Tibial artery (tissue), 4 donors: ENCODE measurements at regions not wholly inside any gene's neighbourhood (a gene's known extent, or its start where the extent isn't known, plus 50 kb on each side); places are given as distances from the start of the nearest gene placed in this dataset.

Experiments
- DNase-seq, 2 donors: peaks; one replicate each; pipeline ENCODE4 v3.0.0-alpha.2; 2019
- H3K27ac ChIP-seq, 2 donors: fragments of 200-600 bp; sonication (generic) in 1 of 2; 1 replicate in 1 of 2; 2 replicates in 1 of 2; pipeline ENCODE4 v1.5.1; 2018 to 2019; ENCODE audit warnings: mild to moderate bottlenecking in 1 of 2
- H3K27me3 ChIP-seq, 2 donors: fragments of 200-600 bp; sonication (generic) in 1 of 2; one replicate each; pipeline versions ENCODE4 v1.5.1 to v1.6.0; 2016 to 2019
- H3K36me3 ChIP-seq, 3 donors: fragments of 200-600 bp; sonication (generic) in 2 of 3; one replicate each; pipeline ENCODE4 v1.5.1; 2016 to 2019; ENCODE audit warnings: mild to moderate bottlenecking in 2 of 3
- H3K4me1 ChIP-seq, 4 donors: fragments of 200-600 bp; sonication (generic) in 2 of 4; 1 replicate in 3 of 4; 2 replicates in 1 of 4; pipeline ENCODE4 v1.5.1; 2016 to 2019
- H3K4me3 ChIP-seq, 2 donors: fragments of 200-600 bp; sonication (generic) in 1 of 2; 1 replicate in 1 of 2; 2 replicates in 1 of 2; pipeline ENCODE4 v1.5.1; 2018 to 2019; ENCODE audit warnings: mild to moderate bottlenecking in 2 of 2
- H3K9me3 ChIP-seq, 3 donors: fragments of 200-600 bp; sonication (generic) in 1 of 3; one replicate each; pipeline ENCODE4 v1.5.1; 2016 to 2019
- CTCF ChIP-seq, 2 experiments: fragments of 200-600 bp in 1 of 2; fragments of 450-650 bp in 1 of 2; IDR thresholded peaks; one replicate each; pipeline ENCODE4 v1.5.1; 2017 to 2019; ENCODE audit warnings: antibody characterized with exemption in 2 of 2, mild to moderate bottlenecking in 1 of 2, moderate library complexity in 1 of 2
- intact Hi-C: fragments of 100-400 bp; cut with DNase I; formaldehyde crosslinking; loops from one replicate; pipeline ENCODE4 v1.15.0; 2023; ENCODE audit warnings: low total_unique reads

- no peak for TF ChIP-seq CTCF (IDR thresholded peaks at IDR 0.05)
- Histone ChIP-seq H3K36me3 (no peaks in the 10 kb centered on the region), H3K9me3 (no peaks in the 10 kb centered on the region), H3K4me3 (no peak overlapping the region), H3K27ac (no peak overlapping the region), H3K4me1 (no peaks in the 10 kb centered on the region), H3K27me3 (no peaks in the 10 kb centered on the region)
- intact Hi-C loops: no loop called here
- no peak for DNase-seq
These were observed 119.0 kb upstream of the GNPDA2 start for GRCh38 chr4:44845309-44845708.

- Histone ChIP-seq H3K36me3 (no peaks in the 10 kb centered on the region), H3K27me3 (no peaks in the 10 kb centered on the region), H3K27ac (no peak overlapping the region), H3K4me1 (no peaks in the 10 kb centered on the region), H3K4me3 (no peak overlapping the region), H3K9me3 (no peaks in the 10 kb centered on the region)
- DNase-seq: no peak
- intact Hi-C loops: no loop called here
- no peak for TF ChIP-seq CTCF (IDR thresholded peaks at IDR 0.05)
These were observed 116.2 kb upstream of the GNPDA2 start for GRCh38 chr4:44842531-44842930.

- Histone ChIP-seq H3K9me3 (peaks cover 0 to 3% (median 0%) of the 10 kb centered on the region in 3 donors), H3K27ac (no peak overlapping the region), H3K4me3 (no peak overlapping the region), H3K36me3 (no peaks in the 10 kb centered on the region), H3K4me1 (peaks cover 0 to 9% (median 0%) of the 10 kb centered on the region in 4 donors), H3K27me3 (no peaks in the 10 kb centered on the region)
- no peak for TF ChIP-seq CTCF (IDR thresholded peaks at IDR 0.05)
- DNase-seq: no peak
- intact Hi-C loops: no loop called here
These were observed 91.6 kb upstream of the GNPDA2 start for GRCh38 chr4:44817930-44818329.

GRCh38 chr4:44806071-44806470 lies 79.7 kb upstream of the GNPDA2 start:
- Histone ChIP-seq H3K4me3 (no peak overlapping the region), H3K4me1 (no peaks in the 10 kb centered on the region), H3K27me3 (no peaks in the 10 kb centered on the region), H3K9me3 (no peaks in the 10 kb centered on the region), H3K36me3 (no peaks in the 10 kb centered on the region), H3K27ac (no peak overlapping the region)
- intact Hi-C loops: no loop called here
- DNase-seq: no peak
- no peak for TF ChIP-seq CTCF (IDR thresholded peaks at IDR 0.05)

GRCh38 chr4:44804301-44804700 lies 77.9 kb upstream of the GNPDA2 start:
- Histone ChIP-seq H3K4me3 (no peak overlapping the region), H3K4me1 (no peaks in the 10 kb centered on the region), H3K27me3 (no peaks in the 10 kb centered on the region), H3K9me3 (no peaks in the 10 kb centered on the region), H3K27ac (no peak overlapping the region), H3K36me3 (no peaks in the 10 kb centered on the region)
- no peak for DNase-seq
- intact Hi-C loops: no loop called here
- no peak for TF ChIP-seq CTCF (IDR thresholded peaks at IDR 0.05)

GRCh38 chr4:44801384-44801783 lies 75.0 kb upstream of the GNPDA2 start:
- Histone ChIP-seq H3K27ac (no peak overlapping the region), H3K36me3 (no peaks in the 10 kb centered on the region), H3K27me3 (no peaks in the 10 kb centered on the region), H3K4me3 (no peak overlapping the region), H3K4me1 (no peaks in the 10 kb centered on the region), H3K9me3 (peaks cover 0 to 13% (median 0%) of the 10 kb centered on the region in 3 donors)
- TF ChIP-seq CTCF (IDR thresholded peaks at IDR 0.05): no peak
- no peak for DNase-seq
- intact Hi-C loops: no loop called here
